ENCODE measurements at regions not wholly inside any gene's neighbourhood (a gene's known extent, or its start where the extent isn't known, plus 50 kb on each side); places are given as distances from the start of the nearest gene placed in this dataset.

DNA sequence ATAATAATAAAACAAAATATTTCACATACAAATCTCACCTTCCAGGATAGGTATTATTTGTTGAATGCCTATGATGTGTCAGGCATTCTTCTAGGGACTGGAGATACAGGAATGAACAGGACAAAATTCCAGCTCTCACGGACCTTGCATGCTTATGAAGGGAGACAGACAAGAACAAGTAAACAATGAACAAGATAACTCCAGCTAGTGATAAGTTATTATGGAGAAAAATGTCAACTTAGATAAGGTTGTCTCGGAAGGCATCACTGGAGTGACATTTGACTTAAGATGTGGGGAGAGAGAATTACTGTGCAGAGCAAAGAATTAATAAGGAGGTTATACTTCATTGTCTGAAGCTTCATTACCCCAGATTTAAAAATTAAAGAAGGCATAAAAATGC lies 836.7 kb downstream of the SOCS6 start:
- no peak for TF ChIP-seq POLR2A (IDR thresholded peaks at IDR 0.05)
- no peak for TF ChIP-seq CTCF (IDR thresholded peaks at IDR 0.05)
